Muscle of back (tissue), 3 donors: ENCODE measurements at regions not wholly inside any gene's neighbourhood (a gene's known extent, or its start where the extent isn't known, plus 50 kb on each side); places are given as distances from the start of the nearest gene placed in this dataset.

ENCODE experiments used
- DNase-seq, 3 donors: peaks; one replicate each; pipeline versions ENCODE4 v3.0.0 to v3.0.0-alpha.2; 2013

- DNase-seq, result no peak
These were observed 60.3 kb upstream of the CALM2 start for GRCh38 chr2:47236503-47237215.

- no peak for DNase-seq
These were observed 58.8 kb upstream of the CALM2 start for GRCh38 chr2:47235132-47235531.

- DNase-seq, result no peak
These were observed 58.1 kb upstream of the CALM2 start for GRCh38 chr2:47234456-47234855.

GRCh38 chr2:47232738-47233415, 56.6 kb upstream of the CALM2 start:
- DNase-seq, result peak in 1 of 3 donors; percentile 30

- peak in 1 of 3 donors; percentile 35 for DNase-seq
These were observed 54.1 kb upstream of the CALM2 start for GRCh38 chr2:47230418-47230817.

GRCh38 chr2:47227532-47228279, 51.4 kb upstream of the CALM2 start:
- no peak for DNase-seq

- DNase-seq, result no peak
These were observed 50.6 kb upstream of the CALM2 start for GRCh38 chr2:47226923-47227220.

GRCh38 chr2:47226132-47226922, 50.0 kb upstream of the CALM2 start:
- DNase-seq, result no peak
